HL-60 (cell line): ENCODE measurements at regions not wholly inside any gene's neighbourhood (a gene's known extent, or its start where the extent isn't known, plus 50 kb on each side); places are given as distances from the start of the nearest gene placed in this dataset.

Experiments used
- CTCF ChIP-seq: IDR thresholded peaks from one replicate; pipeline ENCODE4 v1.5.1; 2011; ENCODE audit warnings: low read length, control low read depth, inconsistent platforms; ENCODE audit not compliant: insufficient read depth
- POLR2AphosphoS5 ChIP-seq: IDR thresholded peaks from 2 replicates; pipeline ENCODE4 v1.6.1; 2012; ENCODE audit warnings: low read depth
- REST ChIP-seq: IDR thresholded peaks from 2 replicates; pipeline ENCODE4 v1.6.1; 2012; ENCODE audit warnings: low read depth; ENCODE audit not compliant: insufficient replicate concordance

GRCh38 chr13:105448811-105449210 is 1086.7 kb downstream of the EFNB2 start:
- TF ChIP-seq CTCF (no peak), REST (no peak), POLR2AphosphoS5 (no peak)
